DMS53 treated with DMSO at 0.1 percent for 48 hours (cell line): ENCODE measurements at regions not wholly inside any gene's neighbourhood (a gene's known extent, or its start where the extent isn't known, plus 50 kb on each side); places are given as distances from the start of the nearest gene placed in this dataset.
A peak's percentile ranks its signal among the peaks of the same experiment; 100 is the strongest.
"Not testable (repeated sequence)": the region's sequence is repeated elsewhere in the genome, so short reads cannot be mapped to it uniquely, and the experiment has no call there.

Source experiments
- DNase-seq: peaks from one replicate; lab custom pipeline; 2025; ENCODE audit not compliant: unreplicated experiment; lab: John Stamatoyannopoulos, UW

DNA sequence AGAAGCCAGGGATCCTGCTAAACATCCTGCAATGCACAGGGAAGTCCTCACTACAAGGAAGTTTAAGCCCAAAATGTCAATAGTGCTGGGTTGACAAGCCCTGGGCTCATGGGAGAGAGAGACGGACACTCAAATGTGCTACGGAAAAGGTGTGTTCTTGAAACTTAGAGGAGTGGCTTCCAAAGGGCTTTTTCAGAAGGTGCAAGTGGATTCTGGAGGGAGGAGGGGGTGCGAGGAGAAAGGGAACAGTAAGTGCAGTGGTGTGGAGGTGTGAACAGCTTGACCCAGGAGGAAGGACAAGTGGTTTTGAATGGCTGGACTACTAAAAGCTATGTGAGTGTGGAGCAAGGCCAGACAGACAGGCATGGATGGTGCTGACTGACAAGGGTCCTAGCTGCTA is 50.4 kb upstream of the CECR2 start:
- DNase-seq = no peak

DNA sequence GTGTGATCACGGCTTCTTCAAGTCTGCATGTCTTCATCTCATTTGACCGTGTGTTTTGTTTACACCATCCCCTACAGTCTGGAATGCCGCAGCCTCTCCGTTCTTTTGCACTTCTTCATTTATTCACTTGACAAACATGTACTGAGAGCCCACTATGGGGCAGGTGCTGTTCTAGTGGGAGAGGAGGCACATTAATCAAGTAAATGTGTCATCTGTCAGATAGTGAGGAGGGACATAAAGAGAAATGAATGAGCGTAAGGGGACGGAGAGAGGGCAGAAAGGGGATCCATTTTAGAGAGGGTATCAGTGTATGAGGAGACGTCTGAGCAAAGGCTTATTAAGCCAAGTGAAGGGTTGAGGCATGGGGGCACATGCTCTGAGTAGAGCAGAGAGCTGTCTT is 54.0 kb upstream of the CECR2 start:
- no peak for DNase-seq

DNA sequence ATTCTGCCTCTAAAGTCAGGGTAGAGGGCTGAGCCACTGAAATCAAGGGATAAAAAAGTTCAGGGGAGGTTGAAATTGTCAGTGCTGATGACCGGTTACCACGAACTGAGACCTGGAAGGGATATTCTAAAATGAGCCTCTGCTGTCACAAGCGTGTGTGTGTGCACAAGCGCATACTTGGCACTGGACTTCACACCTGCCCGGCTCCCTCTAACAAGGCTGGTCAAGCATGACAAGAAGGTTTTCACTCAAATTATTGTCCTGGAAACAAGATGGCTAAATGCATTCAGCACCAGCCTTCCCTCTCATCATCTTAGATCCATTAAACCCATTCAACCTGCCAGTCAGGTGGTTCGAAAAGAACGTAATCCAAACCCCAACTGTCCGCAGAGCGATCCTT is 54.8 kb upstream of the CECR2 start:
- peak; percentile 20 for DNase-seq

DNA sequence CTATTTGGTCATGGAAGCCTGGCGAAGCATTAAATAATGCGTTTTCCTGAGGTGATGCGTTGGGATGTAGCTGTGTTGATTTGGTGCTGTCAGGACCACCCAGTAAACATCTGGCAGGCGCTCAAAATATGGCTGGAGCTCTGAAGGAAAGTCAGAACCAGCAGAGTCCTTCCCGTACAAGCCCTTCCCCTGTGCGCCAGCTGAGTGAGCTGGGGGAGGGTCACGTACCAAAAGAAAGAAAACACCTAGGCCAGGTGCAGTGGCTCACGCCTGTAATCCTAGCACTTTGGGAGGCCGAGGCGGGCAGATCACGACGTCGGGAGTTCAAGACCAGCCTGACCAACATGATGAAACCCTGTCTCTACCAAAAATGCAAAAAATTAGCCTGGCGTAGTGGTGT is 55.6 kb upstream of the CECR2 start:
- DNase-seq = no peak

DNA sequence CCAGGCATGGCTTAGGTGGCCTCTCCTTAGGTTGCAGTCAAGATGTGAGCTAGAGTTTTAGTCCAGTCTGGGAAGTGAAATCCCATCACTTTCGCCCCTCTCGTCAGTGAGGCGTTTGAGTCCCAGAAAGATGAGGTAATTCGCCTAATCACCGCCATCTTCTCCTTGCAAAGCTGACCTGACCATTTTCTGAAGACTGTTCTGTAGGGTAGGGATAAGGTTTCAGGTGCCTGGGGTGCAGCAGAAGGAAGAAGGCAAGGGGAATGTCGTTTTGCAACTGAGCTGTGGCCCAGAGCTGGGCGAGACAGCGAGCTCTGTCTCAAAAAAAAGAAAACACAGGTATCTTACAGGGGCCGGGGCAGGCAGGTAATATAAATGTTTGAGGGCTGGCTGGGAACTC is 61.7 kb upstream of the CECR2 start:
- no peak for DNase-seq

DNA sequence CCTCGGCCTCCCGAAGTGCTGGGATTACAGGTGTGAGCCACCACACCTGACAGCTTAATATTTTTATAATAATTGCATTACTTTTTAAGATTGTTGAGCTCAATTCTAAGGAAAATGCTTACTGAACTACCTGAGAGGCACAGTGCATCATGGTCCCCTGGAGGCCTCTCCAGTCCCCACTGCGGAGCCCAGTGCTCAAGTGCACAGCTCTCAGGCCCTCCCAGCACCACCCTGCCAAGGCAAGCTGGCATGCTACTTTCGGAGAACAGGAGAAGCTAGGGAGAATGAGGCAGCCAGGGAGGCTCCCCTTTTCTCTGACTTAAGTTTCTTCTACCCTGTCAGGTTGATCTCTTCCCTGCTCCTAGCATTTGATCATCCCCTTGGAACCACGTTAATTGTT is 64.2 kb upstream of the CECR2 start:
- DNase-seq = no peak

DNA sequence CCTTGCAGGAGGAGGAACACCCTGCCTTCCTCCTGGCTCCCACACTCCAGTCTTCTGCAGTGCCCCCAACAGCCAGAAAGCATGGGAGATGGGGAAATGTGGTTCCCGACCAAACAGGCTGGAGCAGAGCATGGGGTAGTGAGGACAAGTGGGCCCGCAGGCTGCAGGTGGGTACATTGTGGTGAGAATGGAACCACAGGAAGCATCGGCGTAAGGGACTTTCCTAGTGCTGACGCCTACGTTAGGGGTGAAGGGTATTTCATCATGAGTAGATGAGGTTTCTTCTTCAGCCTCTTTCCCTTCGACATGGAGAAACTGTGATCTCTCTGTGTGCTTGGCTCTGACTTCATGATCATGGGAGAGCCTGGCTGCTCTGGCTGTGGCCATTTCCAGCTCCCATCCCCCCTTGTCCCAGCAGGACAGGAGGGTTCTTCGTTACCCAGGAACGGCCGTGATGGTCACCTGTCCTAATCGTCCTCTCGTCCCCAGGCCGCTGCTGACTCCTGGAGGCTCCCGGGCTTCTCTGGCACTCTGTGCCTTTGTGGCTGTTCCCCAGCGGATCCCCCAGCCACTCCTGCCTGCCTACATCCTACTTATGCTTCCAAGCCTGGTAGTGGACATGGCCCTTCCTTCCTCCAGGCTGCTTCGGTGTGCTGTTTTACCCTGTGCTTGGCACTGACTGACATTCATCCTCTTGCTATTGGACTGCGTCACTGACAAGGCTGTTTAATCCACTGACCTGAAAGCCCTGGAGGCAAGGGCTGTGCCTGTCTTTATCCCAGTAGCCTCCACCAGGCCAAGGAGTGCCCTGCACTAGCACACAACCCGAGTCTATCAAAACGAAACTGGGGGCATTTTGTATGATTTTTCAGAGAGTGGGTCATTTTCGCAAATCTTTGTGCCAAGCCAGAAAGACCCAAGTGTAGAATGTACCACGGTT is 65.2 kb upstream of the CECR2 start:
- DNase-seq = no peak

DNA sequence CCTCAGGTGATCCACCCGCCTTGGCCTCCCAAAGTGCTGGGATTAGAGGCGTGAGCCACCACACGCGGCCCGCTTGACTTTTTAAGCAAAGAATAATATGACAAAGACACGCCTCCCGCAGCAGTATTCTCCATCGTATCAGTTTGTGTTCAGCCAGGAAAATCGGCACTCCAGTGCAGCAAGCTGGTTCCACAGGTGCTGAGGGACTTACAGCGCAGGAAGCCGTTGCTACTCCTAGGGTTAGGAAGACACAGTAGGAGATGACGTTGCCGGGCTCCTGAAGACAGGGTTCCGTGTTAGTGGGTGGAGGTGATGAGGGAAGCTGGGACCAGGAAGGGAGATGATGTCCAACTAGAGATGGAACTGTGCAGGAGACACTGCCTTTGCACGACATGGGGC is 65.8 kb upstream of the CECR2 start:
- no peak for DNase-seq

DNA sequence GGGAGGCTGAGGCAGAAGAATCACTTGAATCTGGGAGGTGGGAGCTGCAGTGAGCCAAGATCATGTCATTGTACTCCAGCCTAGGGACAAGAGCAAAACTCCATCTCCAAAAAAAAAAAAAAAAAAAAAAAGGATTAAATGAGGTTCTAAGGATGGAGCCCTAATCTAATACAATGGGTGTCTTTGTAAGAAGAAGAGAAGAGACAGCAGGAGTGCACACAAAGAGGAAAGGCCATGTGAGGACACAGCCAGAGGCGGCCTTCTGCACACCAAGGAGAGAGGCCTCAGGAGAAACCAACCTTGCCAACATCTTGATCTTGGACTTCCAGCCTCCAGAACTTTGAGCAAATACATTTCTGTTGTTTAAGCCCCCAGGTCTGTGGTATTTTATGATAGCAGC is 66.6 kb upstream of the CECR2 start:
- no peak for DNase-seq

DNA sequence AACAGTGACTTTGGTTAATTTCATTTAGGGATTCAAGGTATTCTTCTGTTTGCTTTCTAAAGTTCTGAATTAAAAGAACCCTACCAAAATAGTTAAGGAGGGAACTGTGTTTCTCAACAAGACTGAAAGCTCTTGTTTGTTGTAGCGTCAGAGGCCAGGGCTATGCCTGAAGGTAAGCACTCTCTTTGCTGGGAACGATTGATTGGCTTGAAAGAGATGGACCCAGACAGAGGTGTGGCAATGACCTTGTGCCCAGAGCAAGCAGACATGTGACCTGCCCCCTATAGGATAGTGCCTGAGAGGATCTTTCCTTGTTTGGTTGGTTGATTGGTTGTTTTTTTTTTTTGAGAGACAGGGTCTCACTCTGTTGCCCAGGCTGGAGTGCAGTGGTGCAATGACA is 68.3 kb upstream of the CECR2 start:
- DNase-seq = no peak

DNA sequence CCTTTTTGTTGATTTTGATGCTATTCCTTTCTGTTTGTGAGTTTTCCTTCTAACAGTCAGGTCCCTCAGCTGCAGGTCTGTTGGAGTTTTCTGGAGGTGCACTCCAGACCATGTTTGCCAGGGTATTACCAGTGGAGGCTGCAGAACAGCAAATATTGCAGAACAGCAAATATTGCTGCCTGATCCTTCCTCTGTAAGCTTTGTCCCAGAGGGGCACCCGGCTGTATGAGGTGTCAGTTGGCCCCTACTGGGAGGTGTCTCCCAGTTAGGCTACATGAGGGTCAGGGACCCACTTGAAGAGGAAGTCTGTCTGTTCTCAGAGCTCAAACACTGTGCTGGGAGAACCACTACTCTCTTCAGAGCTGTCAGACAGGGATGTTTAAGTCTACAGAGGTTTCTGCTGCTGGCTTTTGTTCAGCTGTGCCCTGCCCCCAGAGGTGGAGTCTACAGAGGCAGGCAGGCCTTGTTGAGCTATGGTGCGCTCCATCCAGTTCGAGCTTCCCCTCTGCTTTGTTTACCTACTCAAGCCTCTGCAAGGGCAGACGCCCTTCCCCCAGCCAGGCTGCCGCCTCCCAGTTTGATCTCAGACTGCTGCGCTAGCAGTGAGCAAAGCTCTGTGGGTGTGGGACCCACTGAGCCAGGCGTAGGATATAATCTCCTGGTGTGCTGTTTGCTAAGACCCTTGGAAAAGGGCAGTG is 70.3 kb upstream of the CECR2 start:
- peak; percentile 70 for DNase-seq

DNA sequence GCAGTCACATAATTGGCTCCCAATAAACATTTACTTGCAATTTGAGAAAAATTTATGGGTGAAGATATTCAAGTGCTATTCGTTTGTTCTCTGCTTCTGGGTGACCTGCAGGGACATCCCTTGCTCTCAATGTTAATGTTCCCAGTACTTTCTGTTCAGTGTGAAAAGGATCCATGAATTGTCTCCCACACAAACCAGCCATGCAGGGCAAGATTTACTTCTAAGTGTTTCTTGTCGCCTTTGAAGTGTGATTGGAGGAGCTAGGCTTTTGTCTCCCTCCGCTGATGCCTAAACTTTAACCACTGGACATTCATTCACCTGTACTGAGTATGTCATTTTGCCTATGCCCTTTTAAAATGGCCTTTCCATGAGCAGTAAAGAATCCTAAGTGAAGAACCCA is 66.4 kb upstream of the ADA2 start:
- DNase-seq = no peak

DNA sequence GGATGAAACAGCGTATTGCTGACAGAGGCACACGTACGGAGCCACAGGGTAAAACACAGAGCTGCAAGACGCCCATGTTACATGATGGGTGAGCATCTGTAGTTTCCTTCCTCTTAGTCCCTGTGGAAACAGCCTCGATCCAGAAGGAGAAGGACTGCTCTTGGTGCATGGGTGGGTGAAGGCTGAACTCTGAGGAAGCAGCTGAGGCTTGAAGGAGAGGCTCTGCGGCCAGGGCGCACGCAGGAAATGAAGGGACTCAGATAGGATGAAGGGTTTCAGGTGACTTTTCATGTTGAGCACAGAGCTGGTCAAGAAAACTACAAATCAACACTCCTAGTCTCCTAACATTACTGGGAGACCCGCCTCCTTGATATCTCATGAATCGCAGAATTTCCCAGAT is 65.7 kb upstream of the ADA2 start:
- no peak for DNase-seq

DNA sequence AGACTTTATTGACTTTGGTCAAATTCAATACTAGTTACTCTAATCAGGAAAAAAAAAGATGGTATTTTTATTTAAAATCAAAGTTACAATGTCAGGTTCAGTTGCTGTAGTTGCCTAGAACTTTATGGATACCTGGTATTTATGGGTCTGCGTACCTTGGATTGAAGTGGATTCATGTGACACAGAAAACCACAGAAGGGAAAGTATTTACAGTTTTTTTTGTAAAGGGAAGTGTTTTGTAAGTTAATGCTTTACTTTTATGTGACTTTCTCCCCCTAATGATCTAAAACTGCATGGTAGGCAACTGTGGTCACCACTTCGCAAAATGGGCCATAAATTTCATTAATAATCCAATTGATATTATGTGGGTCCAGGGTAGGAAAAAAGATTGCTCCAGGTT is 65.2 kb upstream of the ADA2 start:
- no peak for DNase-seq

DNA sequence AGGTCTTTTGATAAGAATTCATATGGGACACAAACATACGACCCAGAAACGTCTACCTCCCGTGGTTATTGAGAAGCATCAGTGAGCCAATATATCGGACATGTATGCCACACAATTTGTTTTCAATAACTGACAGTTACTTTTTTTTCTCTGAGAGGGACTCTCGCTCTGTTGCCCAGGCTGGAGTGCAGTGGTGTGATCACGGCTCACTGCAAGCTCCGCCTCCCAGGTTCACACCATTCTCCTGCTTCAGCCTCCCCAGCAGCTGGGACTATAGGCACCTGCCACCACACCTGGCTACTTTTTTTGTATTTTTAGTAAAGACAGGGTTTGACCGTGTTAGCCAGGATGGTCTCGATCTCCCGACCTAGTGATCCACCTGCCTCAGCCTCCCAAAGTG is 64.6 kb upstream of the ADA2 start:
- not testable (repeated sequence) for DNase-seq

DNA sequence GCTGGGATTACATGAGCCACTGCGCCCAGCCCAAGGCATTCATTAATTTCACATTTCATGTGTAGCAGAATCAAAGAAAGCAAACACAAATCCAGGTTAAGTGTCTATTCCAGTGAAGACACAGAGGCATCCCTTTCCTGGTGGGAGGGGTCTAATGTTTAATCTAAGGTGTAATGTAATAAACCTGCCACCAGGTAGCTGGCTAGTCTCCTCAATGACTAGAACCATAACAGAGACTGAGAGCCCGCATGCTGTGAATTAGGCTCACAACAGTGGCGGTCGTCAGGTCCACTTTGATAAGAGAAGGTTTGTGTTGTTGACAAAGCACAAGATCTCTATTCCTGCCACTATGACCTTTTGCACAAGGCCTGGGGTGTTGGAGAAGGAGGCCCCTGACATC is 64.2 kb upstream of the ADA2 start:
- DNase-seq = no peak

DNA sequence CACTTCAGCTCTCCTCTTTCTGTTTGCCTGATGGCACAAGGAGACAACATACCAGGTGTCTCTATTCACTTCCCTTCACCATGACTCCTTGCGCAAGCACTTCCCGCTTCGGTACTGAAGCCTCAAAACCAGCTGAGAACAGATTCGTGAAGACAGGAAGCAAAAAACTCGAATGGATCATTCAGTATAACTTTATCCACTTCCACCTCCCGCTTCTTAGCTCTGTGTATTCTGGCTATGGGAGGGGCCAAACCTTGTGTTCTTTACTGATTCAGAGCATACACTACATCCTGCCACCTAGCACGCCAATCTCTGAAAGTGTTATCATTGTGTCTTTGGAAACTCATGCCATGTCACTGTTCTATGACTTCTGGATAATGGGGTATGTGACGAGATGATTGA is 62.2 kb upstream of the ADA2 start:
- DNase-seq = peak; percentile 34

DNA sequence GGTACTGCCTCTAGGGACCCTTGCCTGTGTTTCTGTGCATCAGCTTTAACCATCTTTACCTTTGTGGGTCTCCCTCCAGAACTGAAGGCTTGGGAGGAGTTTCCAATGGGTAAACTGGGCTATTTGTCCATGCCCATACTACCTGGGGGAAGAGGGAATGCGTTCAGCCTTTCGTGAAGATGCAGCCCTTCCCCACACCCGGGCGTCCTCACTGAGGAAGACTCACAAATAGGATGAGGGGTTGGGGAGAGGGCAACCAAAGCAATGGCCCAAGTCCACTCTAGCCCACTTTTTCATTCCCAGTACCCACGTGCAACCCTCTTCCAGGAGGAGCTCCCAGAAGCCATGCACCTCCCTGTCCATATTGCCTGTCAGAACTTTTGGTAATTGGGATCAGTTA is 61.8 kb upstream of the ADA2 start:
- no peak for DNase-seq

DNA sequence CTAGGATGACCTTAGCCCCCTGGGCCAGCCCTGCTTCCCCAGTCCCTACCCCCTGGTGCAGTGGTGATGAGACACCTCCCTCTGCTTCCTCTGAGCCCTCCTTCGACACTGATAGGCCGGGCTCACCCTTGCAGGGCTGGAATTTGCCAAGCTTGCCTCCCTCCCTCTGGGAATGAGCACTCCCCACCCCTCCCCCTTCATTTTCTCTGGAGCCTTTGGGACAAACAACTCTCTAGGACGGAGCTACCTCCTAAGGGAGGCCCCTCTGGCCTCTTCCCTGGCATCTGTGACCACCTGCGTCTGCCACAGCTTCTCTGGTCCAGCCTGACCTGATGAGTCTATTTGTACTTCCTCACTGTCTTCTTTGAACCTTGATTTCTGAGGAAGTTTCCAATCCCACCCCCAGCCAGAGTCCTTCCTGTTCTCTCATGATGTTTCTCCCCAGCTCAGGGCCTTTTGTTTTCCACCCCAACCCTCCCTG is 53.3 kb upstream of the ADA2 start:
- DNase-seq = no peak

DNA sequence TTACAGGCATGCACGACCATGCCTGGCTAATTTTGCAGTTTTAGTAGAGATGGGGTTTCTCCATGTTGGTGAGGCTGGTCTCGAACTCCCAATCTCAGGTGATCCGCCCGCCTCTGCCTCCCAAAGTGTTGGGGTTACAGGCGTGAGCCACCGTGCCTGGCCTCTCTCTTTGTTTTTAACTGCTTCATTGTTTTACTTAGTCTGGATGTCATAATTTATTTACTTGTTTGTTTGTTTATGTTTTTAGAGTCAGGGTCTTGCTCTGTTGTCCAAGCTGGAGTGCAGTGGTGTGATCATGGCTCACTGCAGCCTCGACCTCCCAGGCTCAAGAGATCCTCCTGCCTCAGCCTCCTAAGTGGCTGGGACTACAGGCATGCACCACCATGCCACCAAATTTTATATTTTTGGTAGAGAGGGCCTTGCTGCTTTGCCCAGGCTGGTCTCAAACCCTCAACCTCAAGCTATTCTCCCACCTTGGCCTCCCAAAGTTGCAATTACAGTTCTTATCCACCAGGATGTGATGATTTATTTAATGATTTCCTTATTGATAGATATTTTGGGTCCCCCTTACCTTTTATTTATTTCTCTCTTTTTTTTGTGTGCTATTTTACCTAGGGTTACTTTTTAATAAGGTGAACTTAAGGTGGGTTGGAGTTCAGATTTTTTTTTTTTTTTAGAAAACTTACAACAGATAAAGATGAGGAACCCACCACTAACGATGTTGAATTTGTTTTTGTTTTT is 52.6 kb upstream of the ADA2 start:
- no peak for DNase-seq

DNA sequence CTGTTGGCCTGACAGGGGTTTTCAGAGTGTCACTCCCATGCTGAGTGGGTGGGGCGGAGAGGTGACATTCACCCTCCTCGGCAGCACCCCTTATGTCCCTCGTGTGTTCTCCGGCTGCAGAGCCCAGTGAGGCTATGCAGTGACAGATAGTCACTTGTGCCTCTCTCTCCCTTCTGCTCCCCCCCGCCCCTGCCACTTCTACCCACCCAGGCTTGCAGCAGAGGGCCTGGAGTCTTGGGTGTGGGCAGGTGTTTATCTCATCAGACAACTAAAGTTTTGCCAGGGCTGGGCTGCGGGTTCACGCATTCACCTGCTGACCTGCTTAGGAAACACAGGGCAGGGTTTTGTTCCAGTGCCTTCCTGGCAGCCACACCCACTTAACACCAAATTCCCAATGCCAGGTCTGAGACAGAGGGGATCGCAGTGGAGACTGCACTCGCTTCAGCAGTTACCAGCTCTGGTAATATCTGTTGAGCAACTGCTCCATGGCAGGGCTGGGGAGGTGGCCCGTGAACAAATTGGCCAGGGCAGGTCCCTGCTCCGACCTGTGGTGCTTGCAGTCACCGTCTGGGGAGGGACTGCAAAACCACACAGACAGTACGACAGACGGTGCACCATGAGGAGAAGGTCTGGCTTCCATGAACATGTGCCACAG is 50.5 kb upstream of the ADA2 start:
- DNase-seq = no peak
